ENCODE measurements at regions not wholly inside any gene's neighbourhood (a gene's known extent, or its start where the extent isn't known, plus 50 kb on each side); places are given as distances from the start of the nearest gene placed in this dataset.

- no peak for DNase-seq (ENCODE audit: low spot score)
- ATAC-seq (ENCODE audit: insufficient number of reproducible peaks, low FRiP score, low read depth) = no peak
- Histone ChIP-seq H3K9me3 (no peaks in the 10 kb centered on the region), H3K36me3 (no peaks in the 10 kb centered on the region), H3K27me3 (replicated peaks; ENCODE audit: insufficient read depth) (no peaks in the 10 kb centered on the region), H3K27ac (no peak overlapping the region), H3K4me3 (no peak overlapping the region), H3K4me1 (ENCODE audit: control insufficient read depth in 1 of 2, low read depth in 2 of 2) (no peaks in the 10 kb centered on the region)
- TF ChIP-seq CTCF (IDR thresholded peaks at IDR 0.05) = no peak
Measured at GRCh38 chr1:81225789-81226602, 574.7 kb upstream of the ADGRL2 start.

DNA sequence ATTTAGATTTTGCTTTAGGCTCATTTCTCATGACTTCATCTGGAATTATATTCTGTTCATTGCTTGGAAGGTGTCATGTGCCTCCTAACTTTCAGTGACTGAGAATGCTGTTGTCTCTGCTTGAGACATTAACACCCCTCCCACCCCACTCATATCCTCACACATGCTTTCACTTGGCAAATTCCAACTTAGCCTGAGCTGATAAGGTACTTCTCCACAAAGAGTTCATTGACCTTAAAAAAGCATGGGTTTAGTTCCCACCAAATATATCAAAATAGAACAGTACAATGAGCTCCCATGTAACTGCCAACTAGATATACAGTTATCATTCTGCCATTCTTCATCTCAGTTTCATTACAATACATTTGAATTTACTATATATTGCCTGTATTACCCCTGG is 576.5 kb upstream of the ADGRL2 start:
- DNase-seq (ENCODE audit: low spot score) = no peak
- H3K4me1 ChIP-seq (ENCODE audit: control insufficient read depth in 1 of 2, low read depth in 2 of 2) = no peaks in the 10 kb centered on the region
- no peak overlapping the region for H3K27ac ChIP-seq
- no peaks in the 10 kb centered on the region for H3K9me3 ChIP-seq
- ATAC-seq (ENCODE audit: insufficient number of reproducible peaks, low FRiP score, low read depth) = no peak
- no peak overlapping the region for H3K4me3 ChIP-seq
- TF ChIP-seq CTCF (IDR thresholded peaks at IDR 0.05) = no peak
- no peaks in the 10 kb centered on the region for H3K36me3 ChIP-seq
- no peaks in the 10 kb centered on the region for H3K27me3 ChIP-seq (replicated peaks; ENCODE audit: insufficient read depth)

- ATAC-seq (ENCODE audit: insufficient number of reproducible peaks, low FRiP score, low read depth) (no peak), DNase-seq (ENCODE audit: low spot score) (no peak)
- H3K9me3 ChIP-seq = no peaks in the 10 kb centered on the region
- no peak overlapping the region for H3K27ac ChIP-seq
- no peak overlapping the region for H3K4me3 ChIP-seq
- H3K4me1 ChIP-seq (ENCODE audit: control insufficient read depth in 1 of 2, low read depth in 2 of 2) = no peaks in the 10 kb centered on the region
- H3K36me3 ChIP-seq = no peaks in the 10 kb centered on the region
- no peaks in the 10 kb centered on the region for H3K27me3 ChIP-seq (replicated peaks; ENCODE audit: insufficient read depth)
- TF ChIP-seq CTCF (IDR thresholded peaks at IDR 0.05) = no peak
Measured at GRCh38 chr1:81221564-81221963, 579.2 kb upstream of the ADGRL2 start.

DNA sequence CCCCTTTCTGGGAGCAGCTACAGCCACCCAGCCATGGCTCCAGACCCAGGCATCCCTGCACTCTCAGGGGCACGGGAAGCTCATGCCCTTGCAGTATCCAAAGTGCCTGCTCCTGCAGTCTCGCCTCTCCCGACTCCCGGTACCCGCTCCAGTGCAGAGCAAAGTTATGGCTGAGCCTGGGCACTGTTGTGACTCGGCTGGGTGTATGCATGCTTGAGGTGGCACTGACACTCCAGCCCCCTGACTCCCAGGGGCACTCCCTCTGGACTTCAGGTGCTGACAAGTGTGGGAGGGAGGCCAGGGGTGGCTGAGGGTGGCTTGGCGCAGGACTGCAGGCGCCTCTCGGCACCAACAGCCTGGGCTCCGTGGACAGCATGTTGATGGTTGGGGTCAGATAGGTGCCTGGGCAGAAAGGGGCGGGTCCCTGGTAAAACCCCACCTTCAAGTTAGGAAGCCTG is 580.1 kb upstream of the ADGRL2 start:
- DNase-seq (ENCODE audit: low spot score) = no peak
- no peaks in the 10 kb centered on the region for H3K4me1 ChIP-seq (ENCODE audit: control insufficient read depth in 1 of 2, low read depth in 2 of 2)
- no peaks in the 10 kb centered on the region for H3K36me3 ChIP-seq
- no peak overlapping the region for H3K27ac ChIP-seq
- no peaks in the 10 kb centered on the region for H3K27me3 ChIP-seq (replicated peaks; ENCODE audit: insufficient read depth)
- no peak for ATAC-seq (ENCODE audit: insufficient number of reproducible peaks, low FRiP score, low read depth)
- TF ChIP-seq CTCF (IDR thresholded peaks at IDR 0.05) = no peak
- H3K4me3 ChIP-seq = no peak overlapping the region
- no peaks in the 10 kb centered on the region for H3K9me3 ChIP-seq

GRCh38 chr1:81217058-81217457 is 583.7 kb upstream of the ADGRL2 start:
- no peaks in the 10 kb centered on the region for H3K27me3 ChIP-seq (replicated peaks; ENCODE audit: insufficient read depth)
- no peak overlapping the region for H3K27ac ChIP-seq
- no peak overlapping the region for H3K4me3 ChIP-seq
- no peaks in the 10 kb centered on the region for H3K4me1 ChIP-seq (ENCODE audit: control insufficient read depth in 1 of 2, low read depth in 2 of 2)
- DNase-seq (ENCODE audit: low spot score) (no peak), ATAC-seq (ENCODE audit: insufficient number of reproducible peaks, low FRiP score, low read depth) (no peak)
- no peaks in the 10 kb centered on the region for H3K36me3 ChIP-seq
- H3K9me3 ChIP-seq = no peaks in the 10 kb centered on the region
- no peak for TF ChIP-seq CTCF (IDR thresholded peaks at IDR 0.05)
